IPS-15b (cell line): ENCODE measurements at regions not wholly inside any gene's neighbourhood (a gene's known extent, or its start where the extent isn't known, plus 50 kb on each side); places are given as distances from the start of the nearest gene placed in this dataset.
"Not testable (repeated sequence)": the region's sequence is repeated elsewhere in the genome, so short reads cannot be mapped to it uniquely, and the experiment has no call there.

ENCODE experiments used
- H3K27me3 ChIP-seq: one replicate; pipeline ENCODE4 v1.6.1; 2013; ENCODE audit warnings: low read length; ENCODE audit not compliant: control insufficient read depth, insufficient read depth
- H3K36me3 ChIP-seq: one replicate; pipeline ENCODE4 v1.6.1; 2013; ENCODE audit warnings: low read length; ENCODE audit not compliant: control insufficient read depth, insufficient read depth
- H3K4me1 ChIP-seq: one replicate; pipeline ENCODE4 v1.6.1; 2013; ENCODE audit warnings: mild to moderate bottlenecking, low read length; ENCODE audit not compliant: control insufficient read depth, insufficient read depth
- H3K4me3 ChIP-seq: one replicate; pipeline ENCODE4 v1.5.1; 2013; ENCODE audit warnings: low read depth, low read length
- H3K9ac ChIP-seq: one replicate; pipeline ENCODE4 v1.6.1; 2013; ENCODE audit warnings: low read depth, mild to moderate bottlenecking, low read length
- H3K9me3 ChIP-seq: one replicate; pipeline ENCODE4 v1.6.1; 2013; ENCODE audit warnings: mild to moderate bottlenecking, low read length; ENCODE audit not compliant: control insufficient read depth, insufficient read depth

GRCh38 chr19:31892060-31892459, 453.4 kb upstream of the ZNF507 start:
- Histone ChIP-seq H3K27me3 (no peaks in the 10 kb centered on the region), H3K9me3 (no peaks in the 10 kb centered on the region), H3K9ac (no peak overlapping the region), H3K4me3 (no peak overlapping the region), H3K4me1 (peaks cover 5% of the 10 kb centered on the region), H3K36me3 (no peaks in the 10 kb centered on the region)

GRCh38 chr19:31893491-31893890, 451.9 kb upstream of the ZNF507 start:
- H3K9me3 ChIP-seq, H3K9ac ChIP-seq, H3K27me3 ChIP-seq, H3K4me1 ChIP-seq, H3K36me3 ChIP-seq, H3K4me3 ChIP-seq: not testable (repeated sequence)

- H3K4me3 ChIP-seq: no peak overlapping the region
- H3K9me3 ChIP-seq: no peaks in the 10 kb centered on the region
- H3K36me3 ChIP-seq: no peaks in the 10 kb centered on the region
- peaks cover 5% of the 10 kb centered on the region for H3K4me1 ChIP-seq
- H3K27me3 ChIP-seq: no peaks in the 10 kb centered on the region
- no peak overlapping the region for H3K9ac ChIP-seq
Measured at GRCh38 chr19:31894451-31894850, 451.0 kb upstream of the ZNF507 start.

DNA sequence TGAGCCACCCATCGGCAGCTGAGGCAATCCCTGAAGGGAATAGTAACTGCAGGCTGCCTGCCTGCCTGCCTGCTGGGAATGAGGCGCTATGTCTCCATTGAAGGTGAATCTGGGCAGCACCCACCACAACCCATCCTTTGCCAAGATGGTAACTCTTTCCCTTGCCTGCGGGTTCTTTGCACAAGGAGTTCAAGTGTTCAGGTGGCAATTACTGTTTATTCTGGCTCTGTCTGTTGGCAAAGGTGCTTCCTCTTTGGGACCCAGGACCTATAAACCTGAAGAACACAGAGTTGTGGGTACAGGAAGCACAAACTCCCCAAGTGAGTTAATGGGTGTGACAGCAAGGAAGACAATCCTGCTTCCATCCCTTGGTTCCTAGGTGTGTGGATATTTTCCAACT, 448.1 kb upstream of the ZNF507 start:
- no peaks in the 10 kb centered on the region for H3K4me1 ChIP-seq
- H3K4me3 ChIP-seq: no peak overlapping the region
- no peak overlapping the region for H3K9ac ChIP-seq
- no peaks in the 10 kb centered on the region for H3K27me3 ChIP-seq
- H3K36me3 ChIP-seq: no peaks in the 10 kb centered on the region
- H3K9me3 ChIP-seq: no peaks in the 10 kb centered on the region

GRCh38 chr19:31900991-31901390, 444.4 kb upstream of the ZNF507 start:
- H3K36me3 ChIP-seq: no peaks in the 10 kb centered on the region
- H3K4me1 ChIP-seq: no peaks in the 10 kb centered on the region
- H3K9me3 ChIP-seq: no peaks in the 10 kb centered on the region
- H3K9ac ChIP-seq: no peak overlapping the region
- H3K4me3 ChIP-seq: no peak overlapping the region
- H3K27me3 ChIP-seq: no peaks in the 10 kb centered on the region

GRCh38 chr19:31902821-31903220, 442.6 kb upstream of the ZNF507 start:
- H3K36me3 ChIP-seq: no peaks in the 10 kb centered on the region
- no peak overlapping the region for H3K9ac ChIP-seq
- H3K9me3 ChIP-seq: no peaks in the 10 kb centered on the region
- H3K4me3 ChIP-seq: no peak overlapping the region
- no peaks in the 10 kb centered on the region for H3K4me1 ChIP-seq
- H3K27me3 ChIP-seq: no peaks in the 10 kb centered on the region

DNA sequence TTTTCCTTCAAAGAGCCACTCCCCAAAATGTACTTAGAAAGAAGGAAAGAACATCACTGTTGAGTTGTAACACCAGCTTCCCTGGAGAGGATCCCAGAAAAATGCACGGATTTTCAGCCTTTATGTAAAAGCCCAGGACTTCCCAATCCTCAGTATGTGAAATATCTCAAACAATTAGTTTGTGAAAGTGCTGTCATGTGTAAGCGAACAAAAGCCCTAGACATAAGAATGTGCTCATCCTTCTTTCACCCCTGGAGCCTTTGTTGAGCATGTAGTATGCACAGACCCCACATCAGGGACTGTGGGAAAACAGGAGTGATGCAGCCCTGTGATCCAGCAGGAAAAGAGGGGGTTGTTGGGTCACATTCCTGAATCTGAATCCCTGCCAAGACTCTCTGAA, 441.4 kb upstream of the ZNF507 start:
- no peaks in the 10 kb centered on the region for H3K4me1 ChIP-seq
- H3K36me3 ChIP-seq: no peaks in the 10 kb centered on the region
- no peak overlapping the region for H3K9ac ChIP-seq
- no peak overlapping the region for H3K4me3 ChIP-seq
- no peaks in the 10 kb centered on the region for H3K27me3 ChIP-seq
- no peaks in the 10 kb centered on the region for H3K9me3 ChIP-seq

DNA sequence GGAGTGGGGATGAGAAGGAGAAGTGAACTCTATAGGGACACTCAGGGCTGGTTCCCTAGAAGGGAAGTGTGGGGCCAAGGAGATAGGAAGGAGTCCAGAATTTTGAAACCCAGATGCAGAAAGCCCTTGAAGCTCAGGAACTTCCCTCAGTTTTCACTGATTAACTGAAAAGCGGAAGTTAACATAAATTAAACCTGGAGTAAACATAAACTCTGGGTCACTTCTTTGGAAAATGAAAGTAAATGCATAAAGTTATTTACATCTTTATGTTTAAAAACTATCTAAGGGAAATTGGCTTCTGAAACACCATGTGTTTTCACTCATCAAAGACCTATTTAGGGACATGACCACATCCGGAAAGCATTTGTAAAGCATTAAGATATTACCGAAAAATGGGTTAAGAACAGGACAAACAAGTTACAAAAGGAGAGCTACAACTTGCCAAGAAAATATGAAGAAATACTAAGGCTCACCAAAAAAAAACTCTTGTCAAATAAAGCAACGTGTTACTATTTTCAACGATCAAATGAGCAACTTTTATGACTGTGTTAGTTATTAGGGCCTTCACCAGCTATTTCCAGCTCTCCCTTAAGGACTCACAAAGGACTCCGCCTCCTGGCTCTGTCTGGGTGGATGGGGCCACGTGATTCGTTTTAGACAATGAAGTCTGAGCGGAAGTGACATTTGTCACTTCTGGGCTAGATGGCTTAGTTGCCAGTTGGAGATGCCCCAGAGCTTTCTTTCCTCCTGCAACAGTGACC, 439.1 kb upstream of the ZNF507 start:
- Histone ChIP-seq H3K9ac (no peak overlapping the region), H3K36me3 (no peaks in the 10 kb centered on the region), H3K9me3 (no peaks in the 10 kb centered on the region), H3K4me3 (no peak overlapping the region), H3K4me1 (no peaks in the 10 kb centered on the region), H3K27me3 (no peaks in the 10 kb centered on the region)

- Histone ChIP-seq H3K4me3 (no peak overlapping the region), H3K4me1 (no peaks in the 10 kb centered on the region), H3K9ac (no peak overlapping the region), H3K9me3 (no peaks in the 10 kb centered on the region), H3K27me3 (no peaks in the 10 kb centered on the region), H3K36me3 (no peaks in the 10 kb centered on the region)
Measured at GRCh38 chr19:31907661-31908060, 437.7 kb upstream of the ZNF507 start.

DNA sequence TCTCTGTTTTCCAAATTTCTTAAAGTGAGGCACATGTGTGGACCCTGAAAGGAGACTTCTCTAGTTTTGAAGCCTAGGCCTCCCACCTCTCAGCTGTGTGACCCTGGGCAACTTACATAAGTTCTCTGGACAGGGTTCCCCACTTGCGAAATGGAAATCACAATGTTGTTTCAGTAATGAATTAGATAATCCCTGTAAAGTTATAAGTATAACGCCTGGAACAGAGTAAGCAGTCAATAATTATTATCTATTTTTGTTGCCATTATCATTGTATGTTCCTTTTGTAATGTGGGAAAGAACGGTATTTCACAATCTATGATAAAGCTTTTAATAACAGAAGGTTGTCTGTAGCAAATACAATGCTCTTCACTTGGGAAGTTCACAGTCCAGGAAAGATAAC, 437.3 kb upstream of the ZNF507 start:
- Histone ChIP-seq H3K9me3 (no peaks in the 10 kb centered on the region), H3K4me3 (no peak overlapping the region), H3K36me3 (no peaks in the 10 kb centered on the region), H3K4me1 (no peaks in the 10 kb centered on the region), H3K9ac (no peak overlapping the region), H3K27me3 (no peaks in the 10 kb centered on the region)

GRCh38 chr19:31908496-31909225, 436.7 kb upstream of the ZNF507 start:
- H3K4me1 ChIP-seq: no peaks in the 10 kb centered on the region
- no peak overlapping the region for H3K4me3 ChIP-seq
- no peaks in the 10 kb centered on the region for H3K36me3 ChIP-seq
- no peak overlapping the region for H3K9ac ChIP-seq
- no peaks in the 10 kb centered on the region for H3K27me3 ChIP-seq
- H3K9me3 ChIP-seq: no peaks in the 10 kb centered on the region

GRCh38 chr19:31910224-31910623, 435.2 kb upstream of the ZNF507 start:
- Histone ChIP-seq H3K9me3 (no peaks in the 10 kb centered on the region), H3K4me1 (no peaks in the 10 kb centered on the region), H3K9ac (no peak overlapping the region), H3K4me3 (no peak overlapping the region), H3K36me3 (no peaks in the 10 kb centered on the region), H3K27me3 (no peaks in the 10 kb centered on the region)
